ENCODE measurements at regions not wholly inside any gene's neighbourhood (a gene's known extent, or its start where the extent isn't known, plus 50 kb on each side); places are given as distances from the start of the nearest gene placed in this dataset.

- TF ChIP-seq POLR2AphosphoS5 (IDR thresholded peaks at IDR 0.05): no peak
- no peak for TF ChIP-seq CTCF (IDR thresholded peaks at IDR 0.05)
- TF ChIP-seq POLR2A (IDR thresholded peaks at IDR 0.05): no peak
- TF ChIP-seq EP300 (IDR thresholded peaks at IDR 0.05): no peak
These were observed 395.5 kb downstream of the STK39 start for GRCh38 chr2:167851876-167852275.
